Stimulated activated naive CD4-positive, alpha-beta T cell treated with Interleukin-2 at 50 U/mL for 16 hours (primary cell): ENCODE measurements at regions not wholly inside any gene's neighbourhood (a gene's known extent, or its start where the extent isn't known, plus 50 kb on each side); places are given as distances from the start of the nearest gene placed in this dataset.

ENCODE experiments used
- DNase-seq: peaks from one replicate; lab custom pipeline; 2025; lab: John Stamatoyannopoulos, UW

DNA sequence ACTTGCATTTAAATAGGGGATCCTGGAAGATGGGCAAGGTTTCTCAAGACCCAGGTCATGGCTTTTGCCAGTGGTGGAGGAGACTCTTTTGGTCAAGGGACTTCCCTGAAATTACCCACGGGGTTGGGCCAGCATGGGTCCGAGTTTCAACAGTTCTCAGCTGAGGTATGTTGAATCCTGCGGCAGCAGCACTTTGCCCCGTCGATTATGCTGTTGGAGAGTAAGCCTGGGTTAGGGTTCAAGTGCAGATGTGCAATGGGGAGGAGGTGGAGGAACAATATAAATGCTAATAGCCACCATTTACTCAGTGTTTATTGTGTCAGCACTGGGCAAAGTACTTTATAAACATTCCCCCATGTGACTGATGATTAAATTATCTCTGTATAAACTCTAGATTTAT lies 96.0 kb upstream of the GATA6 start:
- no peak for DNase-seq

DNA sequence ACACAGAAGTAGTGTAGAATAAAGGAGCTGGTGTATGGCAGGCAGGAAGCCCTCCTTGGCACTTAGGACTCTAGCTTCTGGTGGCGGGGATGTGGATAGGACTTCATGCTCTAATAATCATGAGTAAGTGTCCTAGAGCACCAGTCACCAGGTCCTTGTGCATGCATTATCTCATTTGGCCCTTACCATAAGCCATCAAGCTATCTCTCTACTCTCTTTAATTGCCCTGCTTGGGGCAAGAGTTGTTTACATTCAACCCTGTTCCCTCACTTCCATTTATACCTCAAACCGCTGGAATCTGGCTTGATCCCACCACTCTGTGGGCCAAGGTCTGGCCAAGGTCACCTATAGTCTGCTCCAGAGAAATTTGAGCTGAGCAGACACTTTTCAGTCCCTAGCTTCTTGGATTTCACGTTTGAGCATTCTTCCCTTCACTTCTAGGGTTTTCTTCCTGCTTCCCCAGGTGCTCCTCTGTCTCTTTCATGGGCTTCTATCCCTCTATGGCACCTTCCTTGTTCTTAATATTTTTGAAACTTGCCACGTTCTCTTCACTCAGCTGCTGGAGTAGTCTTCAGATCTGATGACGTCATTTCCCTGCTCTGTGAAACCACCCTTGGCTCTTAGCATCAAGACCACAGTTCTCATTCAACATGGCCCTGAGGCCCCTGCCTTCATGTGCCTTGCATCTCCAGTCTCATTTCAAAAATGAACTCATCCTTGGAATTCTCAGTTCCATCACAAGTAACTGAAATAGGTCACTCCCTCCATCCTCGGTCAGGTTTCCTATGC lies 94.9 kb upstream of the GATA6 start:
- no peak for DNase-seq

DNA sequence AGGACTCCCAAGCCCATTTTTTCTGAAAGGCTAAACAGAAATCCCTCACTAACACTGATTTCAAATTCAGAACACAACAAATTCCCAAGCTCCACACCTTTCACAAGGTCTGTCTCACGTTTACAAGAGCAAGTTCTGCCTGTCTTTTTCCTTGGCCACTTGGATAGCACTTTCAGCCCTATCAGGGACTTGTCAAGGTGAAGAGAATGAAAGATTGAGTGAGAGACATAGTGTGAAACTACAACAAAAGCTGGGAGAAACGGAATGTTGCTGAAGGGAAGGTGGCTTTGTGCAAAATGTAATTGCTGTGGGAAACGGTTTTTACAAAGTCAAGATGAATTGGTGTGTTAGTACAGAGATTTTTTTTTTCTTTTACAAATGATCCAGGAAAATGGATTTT lies 89.4 kb upstream of the GATA6 start:
- no peak for DNase-seq

DNA sequence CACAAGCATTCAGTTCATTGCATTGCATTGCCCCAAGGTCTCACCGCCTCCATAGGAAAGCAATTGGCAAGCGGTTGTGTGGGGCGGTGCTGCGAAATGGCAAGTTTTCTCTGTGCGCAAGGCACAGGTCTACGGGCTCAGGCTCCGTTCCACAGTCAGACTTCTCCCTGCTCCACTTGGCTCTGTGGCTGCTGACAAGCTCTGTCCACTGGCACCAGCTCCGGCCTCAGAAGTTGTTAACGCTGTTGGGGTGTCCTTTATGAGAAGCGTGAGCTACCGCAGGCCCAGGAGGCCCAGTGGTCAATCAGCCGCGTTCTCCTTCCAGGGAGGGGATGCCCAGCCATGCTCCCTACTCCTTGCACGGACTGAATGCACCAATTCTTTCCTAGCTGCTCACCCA lies 87.0 kb upstream of the GATA6 start:
- DNase-seq, result no peak

DNA sequence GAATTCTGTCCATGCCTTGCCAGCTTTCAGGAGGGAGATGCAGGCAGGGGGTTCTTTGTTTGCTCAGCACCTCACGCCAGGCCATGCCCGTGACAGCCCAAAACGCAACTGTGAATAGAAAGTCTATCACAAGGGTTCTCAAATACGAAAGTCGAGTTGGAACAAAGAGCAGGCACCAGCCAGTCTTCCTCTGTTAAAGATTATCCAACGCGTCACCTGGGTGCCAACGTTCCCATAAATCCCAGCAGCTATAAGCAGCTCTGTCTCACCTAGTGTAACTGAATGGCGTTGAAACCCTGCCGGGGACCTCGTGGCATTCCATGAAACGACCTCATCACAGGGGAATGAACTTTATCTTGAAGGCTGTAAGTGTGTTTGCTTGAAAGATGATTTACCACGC lies 84.8 kb upstream of the GATA6 start:
- no peak for DNase-seq

DNA sequence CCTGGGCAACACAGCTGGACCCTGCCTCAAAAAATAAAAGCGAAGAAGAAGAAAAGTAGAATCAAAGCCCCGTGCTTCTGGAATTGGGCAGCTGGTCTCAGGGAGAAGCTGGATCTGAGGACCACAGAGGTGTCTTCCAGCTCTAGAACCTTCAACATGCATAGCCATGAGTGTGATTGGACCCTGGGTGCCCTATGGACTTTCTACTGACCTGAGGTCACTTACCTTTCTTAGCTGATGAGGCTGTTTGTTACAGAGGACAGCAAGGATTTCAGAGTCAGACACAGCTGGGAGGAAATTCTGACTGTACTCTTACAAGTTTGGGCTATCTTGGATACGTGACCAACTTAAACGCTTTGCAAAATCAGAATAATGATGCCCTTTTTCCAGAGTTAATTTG lies 82.4 kb upstream of the GATA6 start:
- no peak for DNase-seq

DNA sequence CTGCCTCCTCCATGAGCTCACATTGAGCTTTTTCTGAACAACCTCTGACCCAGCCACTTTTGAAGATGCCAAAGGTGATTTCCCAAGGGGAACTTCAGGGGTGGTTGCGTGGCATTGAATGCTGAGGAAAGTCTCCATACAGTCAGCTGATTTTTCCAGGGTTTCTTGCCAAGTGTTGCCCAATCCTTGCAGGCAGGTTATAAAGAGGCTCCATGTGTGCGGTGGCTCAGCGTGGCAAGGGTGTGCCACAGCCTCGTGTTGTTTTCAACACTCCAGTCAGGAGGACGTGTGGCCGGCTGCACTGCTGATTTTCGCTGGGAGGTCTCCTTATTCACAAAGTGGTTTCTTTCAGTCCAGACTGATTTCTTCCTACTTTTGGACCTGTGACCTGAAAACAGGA lies 81.4 kb upstream of the GATA6 start:
- DNase-seq, result no peak

DNA sequence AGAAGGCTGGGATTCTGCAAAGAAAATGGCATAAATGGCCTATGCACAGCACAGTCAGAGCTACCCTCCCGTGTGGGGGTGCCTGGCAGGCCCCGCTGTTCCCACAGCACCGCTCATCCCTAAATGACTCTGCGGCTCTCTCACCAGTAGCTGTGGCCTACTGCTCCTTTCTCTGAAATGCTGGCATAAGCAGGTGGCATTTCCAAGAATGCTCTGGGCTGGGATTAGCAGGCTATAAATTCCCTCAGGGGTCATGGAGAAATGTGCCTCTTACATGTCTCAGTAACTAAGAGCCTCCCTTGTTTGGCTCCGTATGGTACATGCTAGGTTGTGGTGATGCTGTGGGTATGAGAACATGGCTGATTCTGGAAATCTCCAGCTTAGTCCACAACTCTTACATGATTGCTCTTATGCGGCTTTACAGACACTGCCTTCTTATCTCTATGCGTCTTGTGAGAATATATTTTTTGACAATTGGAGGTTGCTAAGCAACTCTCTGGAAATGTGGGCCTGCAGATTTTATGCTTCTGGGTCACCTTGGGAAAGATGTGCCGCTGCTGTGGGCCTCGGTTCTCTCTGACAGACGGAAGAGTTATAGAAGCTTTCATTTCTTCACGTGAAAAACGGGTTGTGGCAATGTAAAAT lies 80.3 kb upstream of the GATA6 start:
- DNase-seq, result no peak

DNA sequence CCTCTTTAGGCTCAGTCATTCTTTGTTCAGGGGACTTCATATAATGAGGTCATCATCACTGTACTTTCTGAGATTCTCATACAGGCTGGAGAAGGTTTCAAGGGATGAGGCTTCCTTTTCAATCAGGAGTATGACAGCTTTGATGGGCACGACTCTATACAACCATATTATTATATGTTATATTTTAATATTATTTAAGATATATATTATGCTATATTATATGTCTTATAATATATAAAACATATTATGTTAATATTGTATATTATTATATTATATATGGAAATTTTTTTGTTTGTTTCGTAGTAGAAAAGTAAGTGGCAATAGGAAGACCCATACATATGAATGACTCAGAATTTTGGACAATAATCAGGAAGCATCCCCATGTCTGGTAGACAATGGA lies 78.0 kb upstream of the GATA6 start:
- no peak for DNase-seq

DNA sequence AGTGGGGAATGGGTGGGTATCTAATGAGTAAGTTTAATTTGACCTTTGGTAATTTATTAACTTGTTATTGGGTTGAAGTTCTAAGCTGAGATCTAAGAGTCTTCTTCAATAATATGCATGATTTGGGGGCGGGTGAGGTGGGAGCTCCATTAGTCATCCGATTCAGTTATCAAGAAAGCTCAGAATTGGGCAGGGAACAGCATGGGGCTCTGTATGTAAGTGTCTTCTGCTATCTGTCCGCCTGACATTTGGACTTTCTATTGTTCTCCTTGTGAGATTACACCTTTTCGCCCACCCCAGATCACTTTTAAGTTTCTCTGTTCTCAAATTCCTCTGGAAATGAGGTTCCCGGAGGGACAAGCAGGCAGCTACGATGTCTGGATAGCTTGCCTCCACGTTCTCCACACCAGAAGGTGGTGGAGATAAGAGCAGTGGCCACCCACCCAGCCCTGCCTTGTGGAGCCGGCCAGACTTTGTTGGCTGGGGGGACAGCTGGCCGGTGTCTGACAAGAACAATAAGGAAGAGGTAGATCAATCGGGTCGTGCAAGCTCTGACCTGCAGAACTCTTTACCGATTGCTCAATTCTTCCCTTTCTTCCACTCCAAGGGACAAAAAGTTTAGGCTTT lies 75.5 kb upstream of the GATA6 start:
- no peak for DNase-seq

DNA sequence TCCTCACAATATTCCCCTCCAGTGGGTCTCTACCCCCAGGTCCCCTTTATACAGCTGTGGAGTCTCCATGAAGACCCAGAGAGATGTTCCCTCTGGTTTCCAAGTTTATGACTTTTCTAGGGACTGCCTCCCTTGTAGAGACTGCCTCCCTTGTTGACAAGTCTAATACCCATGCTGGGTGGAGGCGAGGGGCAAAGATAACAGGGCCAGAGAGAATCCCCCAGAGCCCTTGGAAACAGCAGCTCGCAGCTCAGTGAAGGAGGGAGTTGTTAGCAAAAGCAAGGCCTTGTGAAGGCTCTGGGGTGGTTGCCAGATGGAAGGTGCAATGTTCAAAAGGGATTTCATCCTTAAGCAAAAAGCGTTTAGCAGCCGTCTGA lies 75.0 kb upstream of the GATA6 start:
- DNase-seq, result no peak

DNA sequence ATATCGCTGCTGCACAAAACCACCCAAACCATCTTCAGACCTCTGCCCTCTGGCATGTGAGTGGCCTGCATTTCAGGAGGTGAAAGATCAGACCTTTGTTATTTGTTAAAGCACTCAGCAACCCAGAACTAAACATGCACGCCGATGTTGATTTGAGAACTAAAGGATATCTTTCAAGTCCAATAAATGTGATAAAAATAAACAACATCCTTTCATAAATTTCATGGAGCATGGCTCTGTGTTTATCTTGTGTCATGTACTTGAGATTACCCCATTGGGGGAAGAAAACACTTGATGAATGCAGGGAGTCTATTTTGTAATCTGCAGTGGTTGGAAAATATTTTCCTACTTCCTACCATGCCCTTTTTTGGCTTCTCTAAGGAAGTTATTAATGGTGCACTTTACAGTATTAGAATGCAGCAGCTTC lies 70.8 kb upstream of the GATA6 start:
- DNase-seq, result no peak

DNA sequence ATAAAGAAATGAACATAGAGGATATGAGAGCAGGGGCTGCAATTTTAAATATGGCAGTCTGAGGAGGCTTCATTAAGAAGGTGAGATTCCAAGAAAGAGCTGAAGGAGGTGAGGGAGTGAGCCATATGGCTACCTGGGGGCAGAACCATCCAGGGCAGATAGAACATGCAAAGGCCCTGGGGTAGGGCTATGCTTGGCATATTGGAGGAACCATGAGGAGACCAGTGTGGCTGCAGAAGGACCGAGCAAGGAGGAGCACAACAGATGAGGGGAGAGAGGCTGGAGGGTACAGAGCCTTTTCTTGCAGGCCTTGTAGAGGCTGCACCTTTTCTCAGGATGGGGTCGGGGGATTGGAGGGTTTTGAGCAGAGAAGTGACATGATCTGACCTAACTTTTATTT lies 69.5 kb upstream of the GATA6 start:
- DNase-seq, result no peak

DNA sequence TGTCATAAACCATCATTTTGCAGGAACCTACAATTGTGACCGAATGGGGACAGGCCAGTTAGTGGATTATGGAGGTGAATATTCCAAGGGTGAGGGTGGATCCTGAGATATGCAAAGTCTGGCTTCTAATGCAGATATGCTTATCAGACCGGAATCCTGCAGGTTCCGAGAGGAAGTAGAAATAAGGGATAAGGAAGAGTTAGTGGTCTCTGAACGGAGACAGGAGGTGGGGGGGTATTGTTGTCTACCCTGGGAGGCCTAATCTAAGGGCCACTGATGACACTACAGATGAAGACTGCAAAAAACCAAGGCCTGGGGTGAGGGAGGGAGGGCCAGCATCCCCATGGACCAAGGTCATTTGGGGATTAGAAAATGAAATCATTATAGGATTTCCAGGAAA lies 67.7 kb upstream of the GATA6 start:
- no peak for DNase-seq

DNA sequence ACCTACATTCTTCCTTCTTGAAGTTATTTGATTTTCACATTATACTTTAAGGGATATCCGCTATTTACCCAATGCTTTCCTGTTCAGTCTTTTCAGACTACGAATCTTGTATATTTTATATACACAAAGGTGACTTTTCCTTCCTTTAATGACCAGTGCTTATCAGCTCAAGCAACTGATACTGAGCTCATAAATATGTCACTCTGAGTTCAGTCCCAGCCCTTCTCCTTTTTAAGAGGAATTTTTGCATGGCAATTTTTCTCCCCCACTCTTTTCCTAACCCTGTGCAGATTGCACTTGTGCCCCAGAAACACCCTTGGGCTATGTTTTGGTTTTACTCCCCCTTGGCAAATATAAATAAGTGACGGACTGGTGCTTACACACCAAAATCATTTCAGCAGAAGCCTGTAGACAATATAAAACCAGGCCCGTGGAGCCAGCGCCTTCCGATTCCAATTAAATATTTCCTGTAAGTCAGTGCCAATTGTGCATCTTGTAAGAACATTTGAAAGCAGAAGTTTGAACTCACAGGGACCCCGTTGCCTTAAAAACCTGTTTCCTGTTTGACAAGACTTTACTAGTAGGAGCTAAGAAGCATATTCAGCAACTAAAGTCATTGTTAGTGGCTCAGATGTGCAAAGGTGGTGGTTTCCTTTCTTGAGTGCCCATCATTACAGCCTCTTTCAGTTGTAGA lies 66.3 kb upstream of the GATA6 start:
- no peak for DNase-seq

DNA sequence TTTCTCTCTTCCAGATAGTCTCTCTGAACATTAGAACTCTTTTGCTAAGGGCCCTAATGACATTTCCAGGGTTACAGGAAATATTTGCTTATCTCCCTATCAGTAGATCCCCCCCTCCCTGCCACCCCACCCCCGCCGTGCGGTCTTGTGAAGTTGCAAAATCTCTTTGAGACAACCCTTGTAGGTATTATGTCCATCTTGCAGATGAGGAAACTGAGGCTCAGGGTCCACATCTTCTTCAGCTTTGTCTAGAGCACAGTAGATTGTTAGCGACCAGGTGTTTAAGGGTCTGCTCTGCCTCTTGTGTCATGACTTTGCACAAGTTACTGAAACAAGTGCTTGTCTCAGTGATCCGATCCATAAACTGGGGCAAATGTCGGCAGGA lies 65.8 kb upstream of the GATA6 start:
- DNase-seq, result no peak

DNA sequence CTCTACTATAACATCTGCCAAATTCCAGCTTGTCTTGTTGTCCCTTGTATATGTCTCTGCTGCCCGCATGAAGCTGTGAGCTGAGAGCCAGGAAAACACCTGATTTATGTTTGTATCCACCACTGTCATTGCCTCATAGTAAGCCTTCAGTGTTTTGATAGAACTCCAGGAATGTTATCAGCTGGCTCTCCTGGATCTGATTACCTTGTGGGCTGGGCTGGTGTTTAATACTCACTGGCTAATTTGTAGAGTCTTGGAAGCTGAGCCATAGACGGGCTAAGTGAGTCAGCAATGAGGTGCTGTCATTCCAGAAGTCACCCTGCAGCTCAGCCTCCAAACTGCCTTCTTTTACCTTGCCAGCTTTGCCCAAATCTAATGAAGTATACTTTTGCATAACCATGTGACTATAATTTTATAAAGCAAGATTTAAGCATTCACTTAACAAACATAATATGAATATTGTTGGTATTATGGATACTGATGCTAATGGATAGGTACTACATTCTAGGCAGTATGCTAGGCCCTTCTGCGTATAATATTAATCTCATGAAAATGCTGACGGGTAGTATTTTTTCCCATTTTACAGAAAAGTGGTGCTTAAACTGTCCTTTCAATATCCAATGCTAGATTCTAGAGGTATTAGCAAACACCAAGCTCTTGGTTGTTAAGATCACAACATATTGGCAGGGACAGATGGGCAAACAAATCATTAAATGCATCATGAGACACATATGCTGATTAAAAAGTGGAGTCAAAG lies 62.7 kb upstream of the GATA6 start:
- DNase-seq, result no peak

DNA sequence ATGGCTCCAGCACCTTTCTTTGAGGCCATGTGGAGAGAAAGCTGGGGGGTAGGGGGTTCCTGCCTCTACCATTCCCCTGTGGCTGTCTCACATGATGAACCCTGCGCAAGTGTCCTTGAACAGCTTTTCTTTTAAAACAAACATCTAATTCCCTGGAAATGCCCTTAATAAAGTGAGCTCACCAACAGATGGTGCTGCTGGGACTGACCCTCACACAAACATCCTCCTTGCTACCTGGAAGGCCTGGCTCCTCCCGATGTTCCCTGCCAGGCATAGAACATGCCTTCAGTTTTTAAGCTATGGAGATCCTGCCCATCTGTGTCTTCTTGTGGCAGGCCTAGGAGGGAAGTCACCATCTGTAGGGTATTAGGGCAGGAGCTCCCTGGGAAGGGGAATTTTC lies 60.7 kb upstream of the GATA6 start:
- no peak for DNase-seq

DNA sequence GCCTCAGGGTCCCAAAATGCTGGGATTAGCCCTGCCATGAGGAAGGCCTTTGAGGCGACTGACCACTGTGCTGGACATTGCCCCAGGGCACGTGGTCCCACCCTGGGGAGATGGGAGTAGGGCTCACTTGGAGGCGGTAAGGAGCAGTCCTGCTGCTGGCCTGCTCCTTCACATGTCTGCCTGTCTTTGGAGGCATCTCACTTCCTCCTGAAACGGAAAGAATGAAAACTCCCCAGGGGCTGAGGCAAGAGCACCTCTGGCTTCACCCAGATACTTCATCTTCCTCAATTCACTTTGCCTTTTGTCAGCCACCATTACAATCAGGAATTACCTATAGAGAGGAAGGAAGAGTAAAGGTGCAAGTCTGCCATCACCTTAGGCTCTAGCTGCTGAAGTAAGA lies 59.9 kb upstream of the GATA6 start:
- DNase-seq, result no peak

DNA sequence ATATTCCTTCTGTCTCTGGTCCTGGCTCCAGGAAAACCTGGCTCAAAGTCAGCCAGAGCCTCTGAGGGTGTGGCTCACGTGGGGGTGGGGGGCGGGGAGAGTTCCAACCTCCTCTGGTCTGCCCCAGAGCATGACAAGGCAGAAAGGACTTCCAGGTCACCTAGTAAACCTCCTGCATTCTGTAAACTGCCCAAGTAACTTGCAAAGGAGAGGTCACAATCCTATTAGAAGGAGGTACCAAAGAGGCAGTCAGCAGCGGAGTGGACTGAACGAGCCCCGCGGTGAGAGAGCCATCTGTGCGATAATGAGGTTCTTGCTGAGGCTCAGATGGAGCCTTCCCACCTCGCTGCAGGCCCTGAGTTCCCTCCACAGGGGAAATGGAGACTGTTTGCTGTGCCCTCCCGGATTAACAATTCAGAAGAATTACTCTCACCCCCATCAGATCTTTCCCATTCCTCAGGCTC lies 58.9 kb upstream of the GATA6 start:
- DNase-seq, result no peak

DNA sequence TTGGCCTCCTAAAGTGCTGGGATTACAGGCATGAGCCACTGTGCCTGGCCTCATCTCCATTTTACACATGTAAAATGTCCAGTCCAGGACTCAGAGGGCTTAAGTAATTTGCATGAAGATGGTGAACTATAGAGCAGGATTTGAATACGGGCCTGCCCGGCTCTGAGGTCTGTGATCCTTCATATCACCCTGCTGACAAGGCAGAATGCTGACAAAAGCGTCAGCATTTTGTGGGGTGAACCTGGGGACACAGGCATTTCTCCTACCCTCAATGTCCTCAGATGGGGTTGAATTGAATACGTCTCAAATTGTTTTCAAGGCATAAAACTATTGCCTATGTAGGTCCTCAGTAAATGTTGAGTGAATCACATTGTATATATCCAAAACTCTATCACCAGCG lies 57.2 kb upstream of the GATA6 start:
- no peak for DNase-seq
